ENCODE measurements at regions not wholly inside any gene's neighbourhood (a gene's known extent, or its start where the extent isn't known, plus 50 kb on each side); places are given as distances from the start of the nearest gene placed in this dataset.
"Not testable (repeated sequence)": the region's sequence is repeated elsewhere in the genome, so short reads cannot be mapped to it uniquely, and the experiment has no call there.

DNA sequence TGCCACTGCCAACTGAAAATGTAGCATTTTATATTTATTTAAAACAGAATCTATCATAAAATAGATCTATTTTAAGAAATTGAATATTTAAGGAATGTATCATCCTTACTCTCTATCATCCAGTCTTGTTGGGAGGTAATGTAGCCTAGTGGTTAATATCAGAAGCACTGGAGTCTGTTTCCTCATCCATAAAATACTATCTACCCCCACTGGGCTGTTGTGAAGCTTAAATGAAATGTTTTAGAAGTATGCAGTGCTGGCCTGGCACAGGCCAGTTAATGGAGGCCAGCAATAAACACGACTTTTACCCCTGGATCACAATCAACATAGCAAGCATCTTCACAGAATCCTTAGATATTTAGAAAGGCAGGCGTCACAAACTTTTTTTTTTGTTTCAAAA, 188.0 kb downstream of the CAND1 start:
- no peak for DNase-seq

GRCh38 chr12:67457778-67458665, 188.9 kb downstream of the CAND1 start:
- no peak for DNase-seq

GRCh38 chr12:67459173-67459572, 189.4 kb upstream of the DYRK2 start:
- DNase-seq: no peak

DNA sequence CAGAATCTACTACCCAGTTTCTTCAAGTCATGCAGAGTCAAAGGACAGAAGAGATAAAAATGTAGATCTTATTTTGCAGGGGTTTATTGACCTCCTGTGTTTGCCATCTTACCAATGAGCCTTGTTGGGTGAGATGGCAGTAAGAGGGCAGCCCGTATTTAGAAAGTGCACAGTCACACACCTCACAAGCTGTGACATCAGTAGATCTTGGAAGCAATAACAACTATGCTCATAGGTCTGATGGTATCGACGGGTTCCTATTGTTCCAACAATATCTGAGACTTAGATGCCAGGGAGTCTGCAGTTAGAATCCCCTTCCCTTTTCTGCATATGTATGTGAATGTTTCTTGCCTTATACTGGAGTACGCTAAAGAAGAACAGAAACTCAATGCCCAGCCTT, 189.0 kb upstream of the DYRK2 start:
- DNase-seq: no peak

DNA sequence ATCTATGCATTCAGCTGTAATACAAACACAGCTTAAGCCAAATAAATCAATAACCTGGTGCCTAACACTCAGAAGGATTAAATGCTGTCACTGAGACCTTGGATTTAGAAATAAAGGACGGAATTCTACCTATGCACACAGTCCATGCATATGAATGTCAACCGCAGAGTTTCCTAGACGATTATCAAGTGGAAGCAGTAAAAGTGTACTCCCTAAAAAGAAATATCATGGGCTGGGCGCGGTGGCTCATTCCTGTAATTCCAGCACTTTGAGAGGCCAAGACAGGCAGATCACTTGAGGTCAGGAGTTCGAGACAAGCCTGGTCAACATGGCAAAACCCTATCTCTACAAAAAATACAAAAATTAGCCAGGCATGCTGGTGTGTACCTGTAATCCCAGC, 188.2 kb upstream of the DYRK2 start:
- DNase-seq: no peak

DNA sequence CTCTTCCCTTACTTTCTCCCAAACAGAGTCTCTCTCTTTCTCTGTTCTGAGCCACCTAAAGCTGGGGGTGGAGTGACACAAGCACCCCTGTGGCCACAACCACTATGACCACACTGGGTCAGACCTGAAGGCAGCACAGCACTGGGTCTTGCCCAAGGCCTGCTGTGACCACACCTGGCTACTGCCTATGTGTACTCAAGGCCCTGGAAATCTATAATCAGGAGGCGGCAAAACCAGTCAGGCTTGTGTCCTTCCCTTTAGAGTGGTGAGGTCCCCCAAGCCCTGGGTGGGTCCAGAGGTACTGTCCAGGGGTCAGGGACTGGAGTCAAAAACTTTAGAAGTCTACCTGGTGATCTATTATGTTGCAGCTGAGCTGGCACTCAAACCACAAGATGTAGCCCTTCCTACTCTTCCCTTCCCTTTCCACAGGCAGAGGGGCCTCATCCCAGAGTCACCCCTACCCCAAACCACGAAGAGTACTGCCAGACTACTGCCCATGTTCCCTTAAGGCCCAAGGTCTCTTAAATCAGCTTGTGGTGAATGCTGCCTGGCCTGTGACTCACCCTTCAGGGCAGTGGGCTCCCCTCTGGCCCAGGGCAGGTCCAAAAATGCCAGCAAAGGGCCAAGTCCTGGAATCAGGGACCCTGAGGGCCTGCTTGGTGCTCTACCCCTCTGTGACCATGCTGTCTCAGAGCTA, 179.8 kb upstream of the DYRK2 start:
- peak; percentile 84 for DNase-seq

GRCh38 chr12:67469666-67470065, 178.9 kb upstream of the DYRK2 start:
- DNase-seq: peak; percentile 92

DNA sequence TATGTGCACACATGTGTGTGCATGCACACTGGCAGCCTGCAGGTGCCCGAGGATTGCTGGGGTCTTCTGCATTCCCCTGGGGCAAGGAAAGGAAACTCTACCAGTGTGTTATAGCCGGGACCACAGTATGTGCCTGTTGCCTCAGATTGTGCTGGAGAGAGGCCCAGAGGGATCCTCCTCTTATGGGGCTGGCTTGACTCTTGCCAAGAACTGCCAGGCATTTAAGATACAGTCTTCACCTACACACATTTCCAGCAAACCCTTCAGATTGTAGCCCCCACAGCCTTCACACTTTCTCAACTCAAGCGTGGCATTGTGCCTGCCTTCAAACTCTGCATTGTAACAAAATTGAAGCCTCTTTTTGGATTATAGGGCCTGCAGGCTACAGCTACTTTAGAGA, 176.7 kb upstream of the DYRK2 start:
- DNase-seq: no peak

- no peak for DNase-seq
Observed at GRCh38 chr12:67472539-67472938, 176.0 kb upstream of the DYRK2 start.

DNA sequence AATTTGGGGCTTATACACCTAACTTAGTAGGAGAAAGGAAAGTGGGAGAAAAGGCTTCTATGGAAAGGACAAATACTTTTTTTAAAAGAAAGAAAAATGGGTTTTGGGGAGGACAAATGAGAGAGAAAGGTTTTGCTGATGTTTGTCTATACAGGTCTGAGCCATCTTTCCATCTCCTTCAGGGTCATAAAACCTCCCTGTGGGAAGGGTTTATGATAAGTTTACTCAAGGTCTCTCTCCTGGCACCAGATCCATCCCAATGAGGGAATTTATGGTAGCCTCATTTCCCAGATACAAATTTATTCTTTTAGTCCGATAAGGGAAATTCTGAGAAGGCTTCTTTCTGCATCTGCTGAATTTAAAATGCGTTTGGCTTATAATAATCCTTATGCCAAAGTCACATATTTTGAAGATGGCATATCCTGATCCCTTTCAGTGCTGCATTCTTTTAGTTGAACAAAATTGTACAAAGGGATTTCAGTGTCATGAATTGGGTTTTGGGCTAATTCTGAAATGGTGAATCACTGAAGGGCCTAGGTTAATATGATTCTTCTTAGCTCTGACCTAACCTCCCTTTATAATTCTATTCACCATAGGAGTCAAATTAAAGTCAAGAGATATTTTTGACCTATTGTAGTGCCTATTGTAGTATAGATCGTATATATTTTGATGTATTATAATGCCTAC, 173.5 kb upstream of the DYRK2 start:
- no peak for DNase-seq

GRCh38 chr12:67475725-67476124, 172.8 kb upstream of the DYRK2 start:
- no peak for DNase-seq

DNA sequence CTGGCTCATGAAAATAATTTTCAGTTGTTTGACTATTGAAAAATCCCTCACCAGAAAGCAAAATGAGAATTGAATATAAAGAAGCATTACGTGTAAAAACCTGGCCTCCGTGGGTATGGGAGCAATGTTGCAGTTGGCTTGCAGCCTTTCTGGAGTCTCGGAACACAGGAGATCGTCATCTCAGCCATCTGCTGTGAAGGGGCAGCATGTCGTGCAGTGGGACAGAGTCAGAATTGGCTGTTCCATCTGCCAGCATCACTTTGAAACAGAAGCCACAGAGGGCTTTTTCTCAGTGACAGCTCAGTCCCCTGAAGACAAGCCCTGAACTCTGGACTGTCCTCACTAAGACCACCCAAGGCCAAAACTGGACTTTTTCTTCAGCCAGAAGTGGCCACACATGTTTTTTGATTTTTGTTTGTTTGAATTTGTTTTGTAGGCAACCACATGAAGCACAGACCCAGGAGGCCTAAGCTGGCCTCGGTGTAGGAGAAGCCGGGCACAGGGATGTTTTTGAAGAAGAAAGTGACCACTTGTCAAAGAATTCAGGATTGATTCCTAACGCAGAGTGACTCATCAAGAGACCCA, 170.8 kb upstream of the DYRK2 start:
- no peak for DNase-seq

DNA sequence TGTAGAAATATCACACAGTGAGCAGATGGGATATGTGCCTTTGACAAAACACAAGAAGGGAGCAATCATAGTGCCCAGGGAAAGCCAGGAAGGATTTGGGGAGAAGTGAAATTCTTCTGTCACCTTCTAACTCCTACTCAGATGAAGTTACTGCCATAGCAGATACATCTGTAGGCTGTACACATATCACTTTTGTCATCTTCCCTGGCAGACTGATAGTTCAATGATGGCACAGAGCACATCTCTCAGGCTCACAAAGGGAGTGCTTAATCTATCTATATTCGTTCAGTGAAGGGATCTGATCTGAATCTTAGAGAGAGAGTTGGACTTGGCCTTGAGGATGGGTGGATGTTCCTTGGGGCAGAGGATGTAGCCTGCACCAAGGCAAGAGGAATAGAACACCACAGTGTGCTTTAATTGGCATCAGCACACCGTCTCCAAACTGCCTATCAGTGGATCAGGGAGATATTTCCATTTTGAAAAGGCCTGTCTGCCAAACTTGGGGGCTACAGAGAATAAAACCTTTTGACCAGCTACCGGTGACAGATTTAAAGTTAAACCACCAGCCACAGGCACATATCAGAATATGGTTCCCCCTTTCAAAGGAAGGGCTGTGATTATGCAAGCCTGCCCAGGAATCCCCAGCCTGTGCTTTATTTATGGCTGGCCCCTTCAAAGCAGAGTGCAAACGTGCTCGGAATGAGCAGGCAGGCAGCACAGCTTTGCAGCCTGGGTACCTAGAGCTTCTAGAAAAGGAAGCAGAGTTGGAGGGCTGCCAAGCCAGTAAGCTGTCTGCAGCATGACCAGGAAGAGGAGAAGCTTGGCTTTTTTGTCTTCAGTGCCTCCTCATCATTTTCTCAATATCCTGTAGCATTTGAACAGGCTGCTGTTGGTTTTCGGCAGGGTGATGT, 165.5 kb upstream of the DYRK2 start:
- no peak for DNase-seq

- peak; percentile 71 for DNase-seq
Observed at GRCh38 chr12:67483871-67484554, 164.5 kb upstream of the DYRK2 start.

DNA sequence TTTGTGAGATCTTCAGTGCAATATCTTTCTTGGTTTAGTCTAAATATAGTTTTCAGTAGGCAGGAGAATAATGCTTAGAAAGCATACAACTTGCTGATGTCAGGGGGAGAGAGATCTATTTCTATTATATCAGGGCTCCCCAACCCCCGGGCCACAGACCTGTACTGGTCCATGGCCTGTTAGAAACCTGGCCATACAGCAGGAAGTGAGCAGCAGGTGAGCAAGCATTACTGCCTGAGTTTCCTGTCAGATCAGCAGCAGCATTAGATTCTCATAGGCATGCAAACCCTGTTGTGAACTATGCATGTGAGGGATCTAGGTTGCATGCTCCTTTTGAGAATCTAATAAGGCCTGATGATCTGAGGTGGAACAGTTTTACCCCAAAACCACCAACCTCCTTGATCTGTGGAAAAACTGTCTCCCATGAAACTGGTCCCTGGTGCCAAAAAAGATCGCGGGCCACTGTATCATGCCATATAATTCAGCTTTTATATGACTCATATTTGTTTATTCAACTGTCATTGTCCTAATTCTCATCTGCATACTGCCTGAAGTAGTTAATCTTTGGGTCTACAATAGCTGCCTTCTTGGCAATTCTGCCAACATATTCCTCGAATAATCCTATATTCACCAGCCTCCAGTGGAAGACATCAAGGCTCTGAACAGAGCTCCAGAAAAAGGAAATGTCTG, 163.6 kb upstream of the DYRK2 start:
- DNase-seq: no peak

DNA sequence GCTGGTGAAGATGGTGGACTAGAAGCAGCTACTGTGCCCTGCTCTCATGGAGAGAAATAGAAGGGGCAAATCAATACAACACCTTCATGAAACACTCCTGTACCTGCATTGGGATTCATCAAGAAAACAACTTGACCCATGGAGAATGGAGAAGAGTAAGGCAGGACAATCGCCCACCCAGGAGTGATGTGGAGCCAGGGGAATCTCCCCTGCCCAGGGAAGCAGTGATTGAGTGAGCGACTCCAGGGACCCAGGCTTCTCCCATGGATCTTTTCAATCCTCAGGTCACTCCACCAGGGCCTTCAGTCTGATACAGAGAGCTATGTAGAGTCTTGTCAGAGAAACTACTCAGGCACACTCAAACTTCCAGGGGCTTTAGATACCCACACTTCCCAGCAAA, 161.9 kb upstream of the DYRK2 start:
- no peak for DNase-seq

GRCh38 chr12:67488349-67488748, 160.2 kb upstream of the DYRK2 start:
- not testable (repeated sequence) for DNase-seq

DNA sequence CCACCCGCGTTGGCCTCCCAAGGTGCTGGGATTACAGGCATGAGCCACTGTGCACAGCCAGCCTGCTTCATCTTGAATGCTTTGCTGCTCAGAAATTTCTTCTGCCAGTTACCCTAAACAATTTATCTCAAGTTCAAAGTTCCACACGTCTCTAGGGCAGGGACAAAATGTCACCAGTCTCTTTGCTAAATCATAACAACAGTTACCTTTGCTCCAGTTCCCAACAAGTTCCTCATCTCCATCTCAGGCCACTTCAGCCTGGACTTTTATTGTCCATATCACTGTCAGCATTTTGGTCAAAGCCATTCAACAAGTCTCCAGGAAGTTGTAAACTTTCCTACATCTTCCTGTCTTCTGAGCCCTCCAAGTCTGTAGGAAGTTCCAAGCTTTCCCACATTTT, 159.5 kb upstream of the DYRK2 start:
- no peak for DNase-seq

DNA sequence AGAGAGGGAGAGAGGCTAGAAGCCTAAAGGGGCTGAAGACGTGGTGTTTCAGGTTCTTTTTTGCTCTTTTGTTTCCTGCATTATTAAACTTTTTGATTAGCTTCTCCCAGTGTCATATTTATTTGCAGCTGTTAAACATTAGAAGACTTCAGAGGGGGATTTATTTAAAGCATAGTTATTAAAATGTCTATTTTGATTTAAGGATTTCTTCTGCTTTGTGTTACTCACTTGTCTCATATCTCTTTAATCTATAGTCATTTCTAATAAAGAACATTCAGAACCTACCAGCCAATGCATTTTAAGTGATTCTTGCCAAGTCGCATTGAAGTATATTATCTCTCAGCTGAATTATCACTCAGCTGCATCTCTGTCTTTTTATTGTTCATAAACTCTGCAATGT, 152.0 kb upstream of the DYRK2 start:
- DNase-seq: no peak

- no peak for DNase-seq
Observed at GRCh38 chr12:67498991-67499390, 149.6 kb upstream of the DYRK2 start.

- DNase-seq: no peak
Observed at GRCh38 chr12:67501362-67501761, 147.2 kb upstream of the DYRK2 start.

Measured in islet precursor cell (in vitro differentiated cells).